Hepatocyte (in vitro differentiated cells): ENCODE measurements at regions not wholly inside any gene's neighbourhood (a gene's known extent, or its start where the extent isn't known, plus 50 kb on each side); places are given as distances from the start of the nearest gene placed in this dataset.

Experiments used
- DNase-seq: peaks from one replicate; pipeline ENCODE4 v3.0.0-alpha.2; 2016; ENCODE audit warnings: low spot score
- H2AFZ ChIP-seq: fragments of 200-600 bp; sonication (generic); 2 replicates; pipeline ENCODE4 v1.6.0; 2016; ENCODE audit warnings: antibody characterized with exemption, mild to moderate bottlenecking
- H3K27ac ChIP-seq: fragments of 200-600 bp; sonication (generic); 2 replicates; pipeline ENCODE4 v1.5.1; 2016; ENCODE audit warnings: mild to moderate bottlenecking
- H3K27me3 ChIP-seq: fragments of 200-600 bp; sonication (generic); 2 replicates; pipeline ENCODE4 v1.6.1; 2016
- H3K36me3 ChIP-seq: fragments of 200-600 bp; sonication (generic); replicated peaks from 2 replicates; pipeline ENCODE4 v1.5.1; 2016; ENCODE audit warnings: low read depth; ENCODE audit not compliant: insufficient read depth
- H3K4me1 ChIP-seq: fragments of 200-600 bp; sonication (generic); 2 replicates; pipeline ENCODE4 v1.5.1; 2016; ENCODE audit warnings: mild to moderate bottlenecking, moderate library complexity; ENCODE audit not compliant: insufficient read depth
- H3K4me2 ChIP-seq: fragments of 200-600 bp; sonication (generic); 2 replicates; pipeline ENCODE4 v1.6.0; 2016
- H3K4me3 ChIP-seq: fragments of 200-600 bp; sonication (generic); 2 replicates; pipeline ENCODE4 v1.5.1; 2016; ENCODE audit warnings: mild to moderate bottlenecking
- H3K79me2 ChIP-seq: fragments of 200-600 bp; sonication (generic); 2 replicates; pipeline ENCODE4 v1.6.0; 2017; ENCODE audit warnings: mild to moderate bottlenecking
- H3K9me2 ChIP-seq: fragments of 200-600 bp; sonication (generic); replicated peaks from 2 replicates; pipeline ENCODE4 v1.6.0; 2017; ENCODE audit warnings: mild to moderate bottlenecking; ENCODE audit not compliant: insufficient read depth
- H3K9me3 ChIP-seq: fragments of 200-600 bp; sonication (generic); 2 replicates; pipeline ENCODE4 v1.5.1; 2016; ENCODE audit warnings: low read depth, mild to moderate bottlenecking
- H4K20me1 ChIP-seq: fragments of 200-600 bp; sonication (generic); 2 replicates; pipeline ENCODE4 v1.6.0; 2016; ENCODE audit warnings: mild to moderate bottlenecking; ENCODE audit not compliant: insufficient read depth, poor library complexity, severe bottlenecking
- CTCF ChIP-seq: fragments of 200-600 bp; sonication (generic); IDR thresholded peaks from 2 replicates; pipeline ENCODE4 v1.5.1; 2016; ENCODE audit warnings: antibody characterized with exemption, mild to moderate bottlenecking; ENCODE audit not compliant: poor library complexity
- EZH2 ChIP-seq: fragments of 200-600 bp; sonication (generic); IDR thresholded peaks from 2 replicates; pipeline ENCODE4 v1.6.1; 2016; ENCODE audit warnings: antibody characterized with exemption, mild to moderate bottlenecking, borderline replicate concordance
- EZH2phosphoT487 ChIP-seq: fragments of 200-600 bp; sonication (generic); IDR thresholded peaks from one replicate; pipeline ENCODE4 v1.6.1; 2018; ENCODE audit warnings: antibody characterized with exemption, mild to moderate bottlenecking, low read depth, moderate library complexity; ENCODE audit not compliant: unreplicated experiment, severe bottlenecking
- WGBS: methylation state at CpG from one replicate; pipeline ENCODE4 v1.1.6; 2016; ENCODE audit warnings: low lambda C conversion rate; ENCODE audit errors: missing lambda C conversion rate; 5-methylcytosine and 5-hydroxymethylcytosine counted together

GRCh38 chr4:18627447-18628005, 606.0 kb upstream of the LCORL start:
- Histone ChIP-seq H3K9me2 (no peaks in the 10 kb centered on the region), H3K4me3 (no peak overlapping the region), H3K79me2 (no peaks in the 10 kb centered on the region), H3K4me1 (no peaks in the 10 kb centered on the region), H2AFZ (no peak overlapping the region), H3K27me3 (no peaks in the 10 kb centered on the region), H3K9me3 (no peaks in the 10 kb centered on the region), H4K20me1 (no peaks in the 10 kb centered on the region), H3K27ac (no peak overlapping the region), H3K4me2 (no peak overlapping the region), H3K36me3 (no peaks in the 10 kb centered on the region)
- 91% methylated on average over 2 of the region's 2 CpGs for WGBS
- DNase-seq: no peak
- TF ChIP-seq CTCF (no peak), EZH2phosphoT487 (no peak), EZH2 (no peak)

GRCh38 chr4:18626996-18627395, 605.4 kb upstream of the LCORL start:
- Histone ChIP-seq H3K36me3 (no peaks in the 10 kb centered on the region), H3K27me3 (no peaks in the 10 kb centered on the region), H3K27ac (no peak overlapping the region), H3K9me3 (no peaks in the 10 kb centered on the region), H3K4me3 (no peak overlapping the region), H3K4me1 (no peaks in the 10 kb centered on the region), H4K20me1 (no peaks in the 10 kb centered on the region), H2AFZ (no peak overlapping the region), H3K79me2 (no peaks in the 10 kb centered on the region), H3K9me2 (no peaks in the 10 kb centered on the region), H3K4me2 (no peak overlapping the region)
- DNase-seq: no peak
- TF ChIP-seq CTCF: no peak
- no peak for TF ChIP-seq EZH2
- no peak for TF ChIP-seq EZH2phosphoT487
- WGBS: 87% methylated on average over 2 of the region's 2 CpGs

GRCh38 chr4:18626366-18626765, 604.8 kb upstream of the LCORL start:
- Histone ChIP-seq H4K20me1 (no peaks in the 10 kb centered on the region), H3K4me3 (no peak overlapping the region), H3K27me3 (no peaks in the 10 kb centered on the region), H3K36me3 (no peaks in the 10 kb centered on the region), H3K27ac (no peak overlapping the region), H3K9me2 (no peaks in the 10 kb centered on the region), H3K4me2 (no peak overlapping the region), H2AFZ (no peak overlapping the region), H3K4me1 (no peaks in the 10 kb centered on the region), H3K9me3 (no peaks in the 10 kb centered on the region), H3K79me2 (no peaks in the 10 kb centered on the region)
- TF ChIP-seq CTCF: no peak
- TF ChIP-seq EZH2phosphoT487: no peak
- no peak for TF ChIP-seq EZH2
- no peak for DNase-seq

- Histone ChIP-seq H3K9me2 (no peaks in the 10 kb centered on the region), H4K20me1 (no peaks in the 10 kb centered on the region), H3K9me3 (no peaks in the 10 kb centered on the region), H3K4me1 (no peaks in the 10 kb centered on the region), H3K27me3 (no peaks in the 10 kb centered on the region), H3K4me3 (no peak overlapping the region), H2AFZ (no peak overlapping the region), H3K36me3 (no peaks in the 10 kb centered on the region), H3K79me2 (no peaks in the 10 kb centered on the region), H3K4me2 (no peak overlapping the region), H3K27ac (no peak overlapping the region)
- no peak for DNase-seq
- TF ChIP-seq EZH2: no peak
- TF ChIP-seq EZH2phosphoT487: no peak
- TF ChIP-seq CTCF: no peak
- 87% methylated on average over 1 of the region's 1 CpG for WGBS
Observed at GRCh38 chr4:18621186-18621585, 599.6 kb upstream of the LCORL start.
